Mesothelial cell of epicardium (in vitro differentiated cells): ENCODE measurements at regions not wholly inside any gene's neighbourhood (a gene's known extent, or its start where the extent isn't known, plus 50 kb on each side); places are given as distances from the start of the nearest gene placed in this dataset.

Experiments used
- DNase-seq, 2 experiments: peaks; one replicate each; pipeline ENCODE4 v3.0.0; 2021; ENCODE audit warnings: low spot score in 2 of 2; ENCODE audit not compliant: unreplicated experiment in 2 of 2
- H3K27ac Mint-ChIP-seq: 2 replicates; pipeline ENCODE4 v1.8.0; 2021; ENCODE audit warnings: mixed read lengths
- H3K27me3 Mint-ChIP-seq: 2 replicates; pipeline ENCODE4 v1.8.0; 2021; ENCODE audit warnings: low read depth, mixed read lengths
- H3K36me3 Mint-ChIP-seq: 2 replicates; pipeline ENCODE4 v1.8.0; 2021; ENCODE audit warnings: mixed read lengths
- H3K4me1 Mint-ChIP-seq: 2 replicates; pipeline ENCODE4 v1.8.0; 2021; ENCODE audit warnings: mixed read lengths
- H3K4me3 Mint-ChIP-seq: 2 replicates; pipeline ENCODE4 v1.8.0; 2021; ENCODE audit warnings: mild to moderate bottlenecking, moderate library complexity, mixed read lengths
- H3K9me3 Mint-ChIP-seq: 2 replicates; pipeline ENCODE4 v1.8.0; 2021; ENCODE audit warnings: mixed read lengths
- CTCF ChIP-seq: fragments of 200-600 bp; sonication (generic); IDR thresholded peaks from one replicate; pipeline ENCODE4 v1.5.0; 2021; ENCODE audit warnings: antibody characterized with exemption; ENCODE audit not compliant: unreplicated experiment

- Mint-ChIP-seq H3K27me3 (peaks cover 6% of the 10 kb centered on the region), H3K4me3 (no peak overlapping the region), H3K4me1 (no peaks in the 10 kb centered on the region), H3K9me3 (no peaks in the 10 kb centered on the region), H3K36me3 (no peaks in the 10 kb centered on the region), H3K27ac (no peak overlapping the region)
- no peak for TF ChIP-seq CTCF
- DNase-seq, result no peak
Observed at GRCh38 chr19:28932446-28932845, 280.5 kb downstream of the UQCRFS1 start.

GRCh38 chr19:28929006-28929405 lies 283.9 kb downstream of the UQCRFS1 start:
- Mint-ChIP-seq H3K4me1 (no peaks in the 10 kb centered on the region), H3K4me3 (no peak overlapping the region), H3K36me3 (no peaks in the 10 kb centered on the region), H3K27ac (no peak overlapping the region), H3K27me3 (peaks cover 4% of the 10 kb centered on the region), H3K9me3 (no peaks in the 10 kb centered on the region)
- no peak for TF ChIP-seq CTCF
- DNase-seq, result no peak

- DNase-seq, result no peak
- H3K4me1 Mint-ChIP-seq, result no peaks in the 10 kb centered on the region
- no peak overlapping the region for H3K4me3 Mint-ChIP-seq
- no peak overlapping the region for H3K27ac Mint-ChIP-seq
- H3K9me3 Mint-ChIP-seq, result no peaks in the 10 kb centered on the region
- H3K27me3 Mint-ChIP-seq, result peaks cover 11% of the 10 kb centered on the region
- no peaks in the 10 kb centered on the region for H3K36me3 Mint-ChIP-seq
- no peak for TF ChIP-seq CTCF
Observed at GRCh38 chr19:28927456-28927855, 285.5 kb downstream of the UQCRFS1 start.

GRCh38 chr19:28920269-28921066 lies 292.5 kb downstream of the UQCRFS1 start:
- Mint-ChIP-seq H3K27me3 (peaks cover 32% of the 10 kb centered on the region), H3K4me1 (no peaks in the 10 kb centered on the region), H3K4me3 (no peak overlapping the region), H3K36me3 (no peaks in the 10 kb centered on the region), H3K9me3 (no peaks in the 10 kb centered on the region), H3K27ac (no peak overlapping the region)
- no peak for DNase-seq
- TF ChIP-seq CTCF, result no peak

- Mint-ChIP-seq H3K36me3 (no peaks in the 10 kb centered on the region), H3K27ac (no peak overlapping the region), H3K4me3 (no peak overlapping the region)
Observed at GRCh38 chr19:28917621-28918020, 295.3 kb downstream of the UQCRFS1 start.

More at GRCh38 chr19:28917621-28918020, 295.3 kb downstream of the UQCRFS1 start:
- TF ChIP-seq CTCF, result no peak
- Mint-ChIP-seq H3K4me1 (no peaks in the 10 kb centered on the region), H3K27me3 (peaks cover 31% of the 10 kb centered on the region), H3K9me3 (no peaks in the 10 kb centered on the region)
- DNase-seq, result no peak
